ENCODE measurements at regions not wholly inside any gene's neighbourhood (a gene's known extent, or its start where the extent isn't known, plus 50 kb on each side); places are given as distances from the start of the nearest gene placed in this dataset.

GRCh38 chr11:104565583-104565961, 332.7 kb downstream of the CASP12 start:
- no peak for TF ChIP-seq USF2 (IDR thresholded peaks at IDR 0.05; ENCODE audit: low read depth, low read length)
- no peak for TF ChIP-seq USF2 (CRISPR knock-in tag; IDR thresholded peaks at IDR 0.05; ENCODE audit: borderline replicate concordance)
- no peak for TF ChIP-seq ZBTB8A (CRISPR knock-in tag; IDR thresholded peaks at IDR 0.05; ENCODE audit: borderline replicate concordance, low read depth)
- no peak for TF ChIP-seq NR2C2 (CRISPR knock-in tag; IDR thresholded peaks at IDR 0.05; ENCODE audit: borderline replicate concordance)
- no peak for TF ChIP-seq CTCF (CRISPR knock-in tag; IDR thresholded peaks at IDR 0.05)
- no peak for TF ChIP-seq FOXK2 (IDR thresholded peaks at IDR 0.05)
- no peak for TF ChIP-seq CBX2 (IDR thresholded peaks at IDR 0.05; ENCODE audit: low read depth, low read length)
- no peak for TF ChIP-seq CBX2 (CRISPR knock-in tag; IDR thresholded peaks at IDR 0.05; ENCODE audit: low read depth)
- no peak for TF ChIP-seq ZBTB10 (CRISPR knock-in tag; IDR thresholded peaks at IDR 0.05; ENCODE audit: borderline replicate concordance)
- TF ChIP-seq CEBPB (IDR thresholded peaks at IDR 0.05; ENCODE audit: borderline replicate concordance, low read depth, low read length), result no peak
- TF ChIP-seq, protein P1, sequence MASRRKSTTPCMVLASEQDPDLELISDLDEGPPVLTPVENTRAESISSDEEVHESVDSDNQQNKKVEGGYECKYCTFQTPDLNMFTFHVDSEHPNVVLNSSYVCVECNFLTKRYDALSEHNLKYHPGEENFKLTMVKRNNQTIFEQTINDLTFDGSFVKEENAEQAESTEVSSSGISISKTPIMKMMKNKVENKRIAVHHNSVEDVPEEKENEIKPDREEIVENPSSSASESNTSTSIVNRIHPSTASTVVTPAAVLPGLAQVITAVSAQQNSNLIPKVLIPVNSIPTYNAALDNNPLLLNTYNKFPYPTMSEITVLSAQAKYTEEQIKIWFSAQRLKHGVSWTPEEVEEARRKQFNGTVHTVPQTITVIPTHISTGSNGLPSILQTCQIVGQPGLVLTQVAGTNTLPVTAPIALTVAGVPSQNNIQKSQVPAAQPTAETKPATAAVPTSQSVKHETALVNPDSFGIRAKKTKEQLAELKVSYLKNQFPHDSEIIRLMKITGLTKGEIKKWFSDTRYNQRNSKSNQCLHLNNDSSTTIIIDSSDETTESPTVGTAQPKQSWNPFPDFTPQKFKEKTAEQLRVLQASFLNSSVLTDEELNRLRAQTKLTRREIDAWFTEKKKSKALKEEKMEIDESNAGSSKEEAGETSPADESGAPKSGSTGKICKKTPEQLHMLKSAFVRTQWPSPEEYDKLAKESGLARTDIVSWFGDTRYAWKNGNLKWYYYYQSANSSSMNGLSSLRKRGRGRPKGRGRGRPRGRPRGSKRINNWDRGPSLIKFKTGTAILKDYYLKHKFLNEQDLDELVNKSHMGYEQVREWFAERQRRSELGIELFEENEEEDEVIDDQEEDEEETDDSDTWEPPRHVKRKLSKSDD (CRISPR knock-in tag; IDR thresholded peaks at IDR 0.05; ENCODE audit: low read depth), result no peak
- no peak for TF ChIP-seq REPIN1 (CRISPR knock-in tag; IDR thresholded peaks at IDR 0.05; ENCODE audit: borderline replicate concordance, low read depth)
